Activated naive CD8-positive, alpha-beta T cell treated with anti-CD3 and anti-CD28 coated beads, Interleukin-2, amount 10 ng/mL, durations not matched to agents 7 days and 5 days (primary cell): ENCODE measurements at regions not wholly inside any gene's neighbourhood (a gene's known extent, or its start where the extent isn't known, plus 50 kb on each side); places are given as distances from the start of the nearest gene placed in this dataset.
"Not testable (repeated sequence)": the region's sequence is repeated elsewhere in the genome, so short reads cannot be mapped to it uniquely, and the experiment has no call there.

Experiments used
- ATAC-seq: fragments of 150-1000 bp; cut with Tn5 transposase; one replicate; pipeline ENCODE4 v1.10.0; 2021; ENCODE audit warnings: low read depth, moderate library complexity
- POLR2A ChIA-PET: fragments of 350-600 bp; sonication (Branson Sonifier 250); formaldehyde crosslinking; loops from one replicate; lab custom pipeline; 2021; ENCODE audit warnings: antibody characterized with exemption; lab: Charles Lee
- DNase-seq: peaks from one replicate; pipeline ENCODE4 v3.0.0; 2021
- H3K27ac Mint-ChIP-seq: one replicate; pipeline ENCODE4 v1.8.0; 2022; ENCODE audit warnings: mild to moderate bottlenecking, mixed read lengths
- H3K27me3 Mint-ChIP-seq: one replicate; pipeline ENCODE4 v1.8.0; 2022; ENCODE audit warnings: mild to moderate bottlenecking, moderate library complexity, mixed read lengths
- H3K36me3 Mint-ChIP-seq: one replicate; pipeline ENCODE4 v1.8.0; 2021; ENCODE audit warnings: mild to moderate bottlenecking, mixed read lengths
- H3K4me1 Mint-ChIP-seq: one replicate; pipeline ENCODE4 v1.8.0; 2021; ENCODE audit warnings: mixed read lengths
- H3K4me3 Mint-ChIP-seq: one replicate; pipeline ENCODE4 v1.8.0; 2022; ENCODE audit warnings: mild to moderate bottlenecking, moderate library complexity, mixed read lengths
- H3K9me3 Mint-ChIP-seq: one replicate; pipeline ENCODE4 v1.8.0; 2021; ENCODE audit warnings: mixed read lengths

DNA sequence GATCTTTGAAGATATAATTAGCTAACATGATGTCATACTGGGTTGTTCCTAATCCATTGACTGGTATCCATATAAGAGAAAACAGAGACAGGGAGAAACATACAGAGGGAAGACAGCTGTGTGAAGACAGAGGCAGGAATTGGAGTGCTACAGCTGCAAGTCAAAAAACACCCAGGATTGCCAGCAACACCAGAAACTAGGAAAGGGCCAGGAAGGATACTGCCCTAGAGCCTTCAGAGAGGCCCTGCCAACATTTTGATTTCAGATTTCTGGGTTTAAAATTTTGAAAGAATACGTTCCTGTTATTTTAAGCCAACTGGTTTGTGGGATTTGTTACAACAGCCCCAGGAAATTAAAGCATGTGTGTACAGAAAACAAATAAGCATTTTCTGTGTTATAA lies 473.7 kb upstream of the FLRT2 start:
- DNase-seq: no peak
- no peak overlapping the region for H3K27ac Mint-ChIP-seq

DNA sequence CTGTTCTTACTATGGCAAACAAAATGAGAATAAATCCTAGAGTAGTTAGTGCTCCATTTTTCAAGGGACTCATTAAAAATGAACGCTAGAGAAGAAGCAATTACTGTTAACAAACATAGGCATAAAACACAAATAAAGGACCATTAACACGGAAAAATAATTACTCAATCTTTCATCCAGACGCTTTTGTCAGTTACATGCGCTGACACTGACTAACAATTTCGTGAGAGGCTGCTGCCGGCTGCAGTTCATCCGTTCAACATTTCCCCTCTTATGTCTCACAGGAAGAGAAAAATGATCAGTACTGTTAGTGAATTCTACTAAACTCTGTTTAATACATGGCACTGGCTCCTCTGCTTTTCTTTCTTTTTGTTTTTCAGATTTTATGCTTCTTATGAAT lies 472.7 kb upstream of the FLRT2 start:
- POLR2A ChIA-PET: no interaction called here
- DNase-seq (no peak), ATAC-seq (no peak)
- Mint-ChIP-seq H3K9me3 (peaks cover 9% of the 10 kb centered on the region), H3K4me1 (no peaks in the 10 kb centered on the region), H3K4me3 (no peak overlapping the region), H3K27ac (no peak overlapping the region), H3K27me3 (no peaks in the 10 kb centered on the region), H3K36me3 (no peaks in the 10 kb centered on the region)

More for the DNA sequence above, 473.7 kb upstream of the FLRT2 start:
- no peak overlapping the region for H3K4me3 Mint-ChIP-seq
- H3K9me3 Mint-ChIP-seq: peaks cover 9% of the 10 kb centered on the region
- POLR2A ChIA-PET: no interaction called here
- no peak for ATAC-seq
- H3K4me1 Mint-ChIP-seq: no peaks in the 10 kb centered on the region
- H3K36me3 Mint-ChIP-seq: no peaks in the 10 kb centered on the region
- no peaks in the 10 kb centered on the region for H3K27me3 Mint-ChIP-seq

DNA sequence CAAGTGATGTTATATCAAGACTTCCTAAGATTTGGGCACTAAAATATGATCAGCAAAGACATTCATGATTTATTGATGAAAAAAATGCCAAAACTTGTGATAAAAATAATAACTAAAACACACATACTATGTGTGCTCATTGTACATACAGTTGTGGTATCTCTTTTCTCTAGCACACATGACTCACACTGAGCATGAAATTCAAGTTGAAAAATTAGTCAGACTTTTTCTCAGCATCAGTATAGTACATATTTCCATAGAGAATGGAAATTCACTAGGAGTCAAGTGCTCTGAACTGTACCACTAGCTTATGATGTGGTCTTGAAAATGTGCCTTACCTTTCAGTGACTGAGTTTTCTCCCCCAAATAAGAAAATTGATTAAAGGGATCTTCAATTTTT lies 471.8 kb upstream of the FLRT2 start:
- H3K4me3 Mint-ChIP-seq: no peak overlapping the region
- no peak for ATAC-seq
- H3K36me3 Mint-ChIP-seq: no peaks in the 10 kb centered on the region

DNA sequence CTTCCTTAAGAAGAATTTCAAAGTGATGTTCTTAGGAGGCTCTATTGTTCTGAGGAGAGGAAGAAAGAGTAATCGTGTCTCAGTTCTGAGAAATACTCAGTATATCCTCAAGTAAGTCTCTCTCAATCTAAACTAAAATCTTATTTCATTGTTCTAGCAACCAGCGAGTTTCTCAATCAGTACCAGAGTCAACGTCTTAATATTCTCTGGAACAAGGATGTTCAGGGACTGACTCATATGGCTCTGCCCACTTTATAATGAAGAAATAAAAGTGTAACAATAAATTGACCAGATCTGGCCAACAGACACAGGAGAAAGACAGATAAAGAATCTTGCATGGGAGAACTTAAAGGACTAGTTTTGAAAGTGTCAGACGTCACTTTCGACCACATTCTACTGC lies 469.8 kb upstream of the FLRT2 start:
- Mint-ChIP-seq H3K4me3 (no peak overlapping the region), H3K27ac (no peak overlapping the region), H3K4me1 (no peaks in the 10 kb centered on the region), H3K27me3 (no peaks in the 10 kb centered on the region), H3K9me3 (peaks cover 9% of the 10 kb centered on the region), H3K36me3 (no peaks in the 10 kb centered on the region)
- ATAC-seq (no peak), DNase-seq (no peak)
- POLR2A ChIA-PET: no interaction called here

More for the DNA sequence above, 471.8 kb upstream of the FLRT2 start:
- H3K27ac Mint-ChIP-seq: no peak overlapping the region
- no peaks in the 10 kb centered on the region for H3K27me3 Mint-ChIP-seq
- POLR2A ChIA-PET: no interaction called here
- no peaks in the 10 kb centered on the region for H3K4me1 Mint-ChIP-seq
- H3K9me3 Mint-ChIP-seq: peaks cover 9% of the 10 kb centered on the region
- DNase-seq: no peak

DNA sequence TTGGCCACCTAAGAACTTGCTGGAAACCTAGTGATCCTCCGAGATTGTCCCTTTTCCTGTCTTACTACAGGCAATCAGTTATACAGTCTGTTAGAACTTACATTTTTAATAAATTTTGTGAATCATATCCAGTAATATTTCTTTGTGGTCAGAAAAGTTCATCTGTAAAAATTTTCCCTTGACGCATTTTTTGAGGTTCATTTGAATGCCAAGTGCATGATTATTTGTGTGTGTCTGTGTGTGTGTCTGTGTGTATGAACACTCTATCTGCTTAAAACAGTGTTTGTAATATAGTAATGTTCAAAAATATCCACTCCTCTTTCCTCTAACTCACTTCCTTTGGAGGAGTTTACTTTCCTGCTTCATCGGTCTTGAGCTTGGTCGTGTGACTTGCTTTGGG lies 468.7 kb upstream of the FLRT2 start:
- Mint-ChIP-seq H3K9me3 (peaks cover 5% of the 10 kb centered on the region), H3K4me3 (no peak overlapping the region), H3K27ac (no peak overlapping the region), H3K4me1 (no peaks in the 10 kb centered on the region), H3K36me3 (no peaks in the 10 kb centered on the region), H3K27me3 (no peaks in the 10 kb centered on the region)
- ATAC-seq (no peak), DNase-seq (no peak)
- POLR2A ChIA-PET: no interaction called here

DNA sequence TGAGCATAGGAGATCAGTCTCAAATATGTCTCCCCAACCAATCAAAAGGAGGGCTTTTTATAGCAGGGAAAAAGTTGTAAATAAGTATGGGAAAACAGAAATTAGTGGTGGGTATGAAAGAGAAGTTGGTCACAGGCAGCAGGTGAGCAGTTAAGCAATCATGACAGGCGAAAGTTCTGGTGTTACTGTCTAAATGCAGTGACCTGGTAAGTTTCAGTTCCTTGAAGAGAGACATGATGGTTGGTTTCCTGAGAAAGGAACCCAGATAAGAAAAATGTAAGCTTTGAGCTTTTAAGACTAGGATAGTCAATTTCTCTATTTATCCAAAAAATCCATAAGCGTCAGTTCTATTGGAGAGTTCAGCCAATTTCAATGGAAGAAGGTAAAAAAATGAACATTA lies 466.2 kb upstream of the FLRT2 start:
- H3K9me3 Mint-ChIP-seq: peaks cover 2% of the 10 kb centered on the region
- POLR2A ChIA-PET: no interaction called here
- H3K27me3 Mint-ChIP-seq: no peaks in the 10 kb centered on the region
- ATAC-seq: no peak
- H3K36me3 Mint-ChIP-seq: no peaks in the 10 kb centered on the region
- no peak overlapping the region for H3K4me3 Mint-ChIP-seq
- DNase-seq: no peak
- H3K27ac Mint-ChIP-seq: no peak overlapping the region
- no peaks in the 10 kb centered on the region for H3K4me1 Mint-ChIP-seq

DNA sequence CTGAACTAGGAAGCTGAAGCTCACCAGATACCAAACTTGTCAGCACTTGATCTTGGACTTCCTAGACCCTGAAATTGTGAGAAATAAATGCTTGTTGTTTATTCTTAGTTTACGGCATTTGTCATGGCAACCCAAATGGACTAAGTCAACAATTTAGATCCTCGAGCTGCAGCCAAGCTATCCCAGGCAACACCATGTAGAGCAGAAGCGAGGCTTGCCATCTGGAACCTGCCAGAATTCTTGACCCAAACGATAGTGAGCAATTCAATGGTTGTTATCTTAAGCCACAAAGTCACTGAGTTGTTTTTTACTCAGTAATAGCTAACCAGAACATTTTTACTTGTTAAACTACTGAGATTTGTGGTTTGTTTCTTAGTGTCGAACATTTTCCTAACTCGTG lies 458.5 kb upstream of the FLRT2 start:
- no peak overlapping the region for H3K4me3 Mint-ChIP-seq

DNA sequence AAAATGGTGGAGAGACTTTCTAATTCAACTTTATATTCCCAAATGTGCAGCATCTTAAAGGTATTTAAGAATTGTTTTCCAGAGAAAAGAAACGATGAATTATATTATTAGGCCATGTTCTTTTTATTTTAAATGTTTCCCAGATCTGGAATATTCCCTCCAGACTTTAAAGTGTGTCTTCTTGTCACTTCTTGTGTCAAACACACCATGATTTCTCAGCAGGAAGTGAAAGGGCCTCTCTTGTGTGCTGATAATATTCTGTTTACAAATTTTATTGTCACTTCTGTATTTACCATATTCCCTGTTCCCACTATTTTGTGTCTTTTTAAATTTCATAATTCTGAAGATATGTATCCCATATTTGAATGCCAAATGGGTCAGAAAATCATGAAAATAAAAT lies 455.0 kb upstream of the FLRT2 start:
- Mint-ChIP-seq H3K4me3 (no peak overlapping the region), H3K9me3 (peaks cover 6% of the 10 kb centered on the region), H3K4me1 (no peaks in the 10 kb centered on the region), H3K36me3 (no peaks in the 10 kb centered on the region), H3K27ac (no peak overlapping the region), H3K27me3 (no peaks in the 10 kb centered on the region)
- DNase-seq: no peak
- POLR2A ChIA-PET: no interaction called here
- no peak for ATAC-seq

More for the DNA sequence above, 458.5 kb upstream of the FLRT2 start:
- H3K36me3 Mint-ChIP-seq: no peaks in the 10 kb centered on the region
- DNase-seq: no peak
- POLR2A ChIA-PET: no interaction called here
- no peaks in the 10 kb centered on the region for H3K4me1 Mint-ChIP-seq
- H3K27me3 Mint-ChIP-seq: no peaks in the 10 kb centered on the region
- no peak for ATAC-seq
- H3K9me3 Mint-ChIP-seq: peaks cover 2% of the 10 kb centered on the region
- H3K27ac Mint-ChIP-seq: no peak overlapping the region

DNA sequence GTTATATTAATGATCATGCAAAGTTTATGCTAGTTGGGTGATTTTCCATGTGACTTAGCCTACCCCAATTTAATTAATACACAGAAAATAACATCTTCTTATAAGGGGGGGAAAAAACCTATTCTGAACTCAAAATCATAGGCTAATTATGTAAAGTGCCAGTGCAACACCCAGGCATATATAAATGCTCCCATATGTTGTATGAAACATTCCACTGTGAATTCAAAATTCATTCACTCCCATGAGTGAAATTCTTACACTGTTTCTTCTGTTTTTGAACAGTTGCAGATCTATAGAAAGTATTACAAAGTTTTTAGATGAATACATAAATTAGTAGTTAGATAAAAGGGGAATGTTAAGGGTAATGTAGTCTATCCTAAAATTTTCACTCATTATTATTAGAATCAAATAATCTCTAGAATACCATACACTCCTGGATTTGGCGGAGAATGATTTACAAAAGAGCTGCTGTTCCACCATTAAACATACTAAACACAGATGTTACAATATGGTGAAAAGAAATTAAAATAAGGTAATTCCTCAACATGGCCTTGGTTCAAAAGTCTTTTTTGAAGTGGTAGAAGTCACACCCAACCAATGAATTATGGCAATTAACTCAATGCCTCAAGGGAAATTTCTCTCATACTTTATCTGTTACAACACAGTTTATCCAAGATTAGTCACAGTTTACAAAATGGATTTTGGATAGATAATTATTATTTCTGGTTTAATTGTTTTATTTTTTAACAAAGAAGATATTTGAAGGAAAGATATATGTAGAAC lies 454.1 kb upstream of the FLRT2 start:
- DNase-seq: no peak
- ATAC-seq: no peak
- peaks cover 6% of the 10 kb centered on the region for H3K9me3 Mint-ChIP-seq
- POLR2A ChIA-PET: no interaction called here
- no peak overlapping the region for H3K4me3 Mint-ChIP-seq
- H3K27me3 Mint-ChIP-seq: no peaks in the 10 kb centered on the region
- H3K36me3 Mint-ChIP-seq: no peaks in the 10 kb centered on the region
- H3K4me1 Mint-ChIP-seq: no peaks in the 10 kb centered on the region
- no peak overlapping the region for H3K27ac Mint-ChIP-seq

DNA sequence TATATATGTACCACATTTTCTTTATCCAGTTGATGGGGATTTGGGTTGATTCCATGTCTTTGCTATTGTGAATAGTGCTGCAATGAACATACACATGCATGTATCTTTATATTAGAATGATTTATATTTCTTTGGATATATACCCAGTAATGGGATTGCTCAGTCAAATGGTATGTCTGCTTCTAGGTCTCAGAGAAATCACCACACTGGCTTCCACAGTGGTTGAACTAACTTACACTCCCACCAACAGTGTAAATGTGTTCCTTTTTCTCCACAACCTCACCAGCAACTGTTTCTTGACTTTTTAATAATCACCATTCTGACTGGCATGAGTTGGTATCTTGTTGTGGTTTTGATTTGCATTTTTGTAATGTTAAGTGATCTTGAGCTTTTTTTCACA lies 452.2 kb upstream of the FLRT2 start:
- POLR2A ChIA-PET, H3K27ac Mint-ChIP-seq, H3K4me1 Mint-ChIP-seq, ATAC-seq, H3K9me3 Mint-ChIP-seq, H3K36me3 Mint-ChIP-seq, DNase-seq, H3K4me3 Mint-ChIP-seq, H3K27me3 Mint-ChIP-seq: not testable (repeated sequence)

DNA sequence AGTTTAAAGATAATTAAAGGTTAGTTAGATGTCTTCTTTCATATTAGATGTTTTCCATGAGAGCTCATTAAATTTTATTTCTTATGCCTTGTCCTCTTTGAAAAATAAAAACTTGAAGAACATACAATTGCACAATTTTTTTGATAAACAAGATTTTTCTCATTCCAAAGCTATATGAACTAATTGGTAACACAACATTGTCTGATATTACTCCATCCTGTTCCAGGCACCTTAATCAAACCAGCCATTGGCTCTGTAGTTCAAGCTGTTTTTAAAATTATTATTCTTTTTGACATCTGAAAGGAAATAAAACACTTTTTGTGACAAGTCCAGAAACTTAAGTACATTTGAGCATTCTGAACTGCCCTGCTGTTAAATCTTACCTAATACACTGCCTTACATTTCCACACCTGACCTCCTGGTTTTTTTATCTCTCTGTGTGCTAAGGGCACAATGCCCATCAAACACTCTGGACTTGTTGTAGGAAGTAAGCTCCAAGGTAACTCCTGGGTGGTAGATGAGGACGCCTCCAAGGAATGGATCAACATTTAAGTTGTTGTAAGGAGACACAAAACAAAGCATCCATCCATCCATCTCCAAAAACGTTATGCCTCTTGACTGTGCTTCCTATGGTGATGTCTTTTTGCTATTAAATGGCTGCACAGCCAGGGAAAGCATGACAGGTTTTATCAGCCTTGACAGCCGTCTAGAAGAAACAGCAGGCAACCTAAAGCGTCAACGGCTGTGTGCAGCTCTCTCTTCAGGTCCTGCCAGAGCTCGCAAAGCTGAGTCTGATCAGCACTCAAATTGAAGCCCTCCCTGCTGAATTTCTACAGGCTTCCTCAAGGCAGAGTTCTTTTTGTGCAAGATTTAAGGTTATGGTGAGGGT lies 449.9 kb upstream of the FLRT2 start:
- H3K36me3 Mint-ChIP-seq: no peaks in the 10 kb centered on the region
- H3K9me3 Mint-ChIP-seq: peaks cover 7% of the 10 kb centered on the region
- ATAC-seq: no peak

DNA sequence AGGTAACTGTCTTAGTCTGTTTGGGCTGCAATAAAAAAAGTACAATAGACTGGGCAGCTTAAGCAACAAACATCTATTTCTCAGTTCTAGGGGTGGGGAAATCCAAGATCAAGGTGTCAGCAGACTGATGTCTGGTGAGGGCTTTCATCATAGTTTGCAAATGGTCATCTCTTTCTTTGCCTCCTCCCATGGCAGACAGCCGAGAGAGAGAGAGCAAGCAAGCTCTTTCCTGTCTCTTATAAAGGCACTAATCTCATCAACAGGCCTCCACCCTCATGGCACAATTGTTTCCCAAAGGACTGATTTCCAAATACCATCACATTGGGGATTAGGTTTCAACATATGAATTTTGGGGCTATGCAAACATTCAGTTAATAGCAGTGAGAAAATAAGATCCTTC lies 445.6 kb upstream of the FLRT2 start:
- DNase-seq: no peak
- no peak for ATAC-seq
- Mint-ChIP-seq H3K36me3 (no peaks in the 10 kb centered on the region), H3K27me3 (no peaks in the 10 kb centered on the region), H3K9me3 (peaks cover 5% of the 10 kb centered on the region), H3K4me1 (no peaks in the 10 kb centered on the region), H3K4me3 (no peak overlapping the region), H3K27ac (no peak overlapping the region)
- POLR2A ChIA-PET: no interaction called here

More for the DNA sequence above, 449.9 kb upstream of the FLRT2 start:
- H3K4me1 Mint-ChIP-seq: no peaks in the 10 kb centered on the region
- no peak for DNase-seq
- H3K27ac Mint-ChIP-seq: no peak overlapping the region
- POLR2A ChIA-PET: no interaction called here
- H3K4me3 Mint-ChIP-seq: no peak overlapping the region
- H3K27me3 Mint-ChIP-seq: no peaks in the 10 kb centered on the region

DNA sequence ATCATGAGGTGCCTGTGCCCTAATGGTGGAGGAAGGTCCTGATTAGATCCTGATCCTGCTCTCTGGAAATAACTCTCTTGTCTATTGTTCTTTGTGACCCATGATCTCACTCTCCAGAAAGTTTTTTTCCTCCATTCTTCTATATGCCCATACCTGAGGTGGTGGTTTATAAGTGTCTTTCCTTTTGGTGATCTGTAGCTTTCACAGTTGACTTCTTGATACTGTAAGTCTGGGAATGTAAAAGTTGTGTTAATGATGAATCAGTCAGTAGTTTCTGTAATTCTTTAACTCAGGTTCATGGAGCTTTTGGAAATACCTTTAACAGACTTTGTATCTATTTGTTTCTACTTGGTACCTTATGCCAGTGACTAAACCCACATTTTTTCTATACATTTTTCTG lies 444.0 kb upstream of the FLRT2 start:
- peaks cover 5% of the 10 kb centered on the region for H3K9me3 Mint-ChIP-seq
- ATAC-seq (no peak), DNase-seq (no peak)
- no peak overlapping the region for H3K27ac Mint-ChIP-seq
- no peaks in the 10 kb centered on the region for H3K4me1 Mint-ChIP-seq
- no peak overlapping the region for H3K4me3 Mint-ChIP-seq
- no peaks in the 10 kb centered on the region for H3K36me3 Mint-ChIP-seq
- H3K27me3 Mint-ChIP-seq: no peaks in the 10 kb centered on the region
- POLR2A ChIA-PET: no interaction called here

DNA sequence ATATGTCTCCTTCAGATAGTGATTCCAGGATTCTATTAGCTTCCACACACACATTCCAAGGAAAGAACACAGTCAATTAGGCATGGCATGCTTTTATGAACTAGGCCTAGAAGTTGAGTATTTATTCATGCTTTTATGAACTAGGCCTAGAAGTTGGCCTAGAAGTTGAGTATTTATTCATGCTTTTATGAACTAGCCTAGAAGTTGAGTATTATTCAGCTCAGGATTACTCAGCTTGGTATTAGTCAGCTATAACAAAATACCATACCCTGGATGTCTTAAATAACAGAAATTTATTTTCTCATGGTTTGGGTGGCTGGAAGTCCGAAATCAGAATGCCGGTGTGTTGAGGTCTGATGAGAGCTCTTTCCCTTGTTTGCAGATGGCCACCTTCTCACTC lies 442.7 kb upstream of the FLRT2 start:
- Mint-ChIP-seq H3K4me3 (no peak overlapping the region), H3K9me3 (peaks cover 5% of the 10 kb centered on the region), H3K27me3 (no peaks in the 10 kb centered on the region), H3K27ac (no peak overlapping the region), H3K36me3 (no peaks in the 10 kb centered on the region), H3K4me1 (no peaks in the 10 kb centered on the region)
- POLR2A ChIA-PET: no interaction called here
- DNase-seq: no peak
- ATAC-seq: no peak
